HepG2 (cell line): ENCODE measurements at regions not wholly inside any gene's neighbourhood (a gene's known extent, or its start where the extent isn't known, plus 50 kb on each side); places are given as distances from the start of the nearest gene placed in this dataset.

ENCODE experiments used
- ATAC-seq: fragments of 200-7000 bp; cut with Tn5 transposase; 3 replicates; pipeline ENCODE4 v1.9.1; 2020; ENCODE audit warnings: mild to moderate bottlenecking, moderate library complexity
- BruUV-seq: library from RNA; stranded (reverse); fragments of 400-500 nt; replicated peaks from 2 replicates; lab custom pipeline; 2021; lab: Mats Ljungman, UMichigan
- CTCF ChIA-PET: fragments of 300-600 bp; formaldehyde crosslinking; extraction: SDS; loops from one replicate; lab custom pipeline; 2021; ENCODE audit warnings: low total read pairs, inconsistent platforms, low intra/inter-chr PET ratio; lab: Yijun Ruan, JAX
- POLR2A ChIA-PET: fragments of 350-600 bp; sonication (Branson Sonifier 250); formaldehyde crosslinking; loops from one replicate; lab custom pipeline; 2020; ENCODE audit warnings: antibody characterized with exemption, inconsistent platforms; lab: Yijun Ruan, JAX
- DNase-seq: peaks from one replicate; pipeline ENCODE4 v3.0.0-alpha.2; 2015; ENCODE audit warnings: low spot score
- FAIRE-seq: peaks from 3 replicates; lab custom pipeline; 2011; peaks lifted over from hg19 to GRCh38; lab: Jason Lieb, UNC
- H2AFZ ChIP-seq: one replicate; pipeline ENCODE4 v1.6.1; 2011; ENCODE audit warnings: low read length, inconsistent platforms
- H3K27ac ChIP-seq: fragments of 300-600 bp; 3 replicates; pipeline ENCODE4 v1.8.0; 2011; ENCODE audit warnings: mixed run types, mild to moderate bottlenecking, mixed read lengths, low read length, inconsistent platforms; ENCODE audit not compliant: insufficient read depth; ENCODE audit errors: extremely low read length
- H3K27me3 ChIP-seq, 2 experiments: fragments of 200-600 bp in 1 of 2; 2 replicates in 1 of 2; 3 replicates in 1 of 2; pipeline versions ENCODE4 v1.6.0 to v1.8.0; 2011; ENCODE audit warnings: low read length in 2 of 2, mild to moderate bottlenecking in 2 of 2, moderate library complexity in 2 of 2, inconsistent platforms in 1 of 2; ENCODE audit not compliant: insufficient read depth in 2 of 2, control insufficient read depth in 1 of 2
- H3K36me3 ChIP-seq, 2 experiments: fragments of 200-600 bp in 1 of 2; replicated peaks in 1 of 2; 2 replicates in 1 of 2; 3 replicates in 1 of 2; pipeline versions ENCODE4 v1.5.1 to v1.8.0; 2011; ENCODE audit warnings: low read length in 2 of 2, inconsistent platforms in 1 of 2; ENCODE audit not compliant: insufficient read depth in 2 of 2, control insufficient read depth in 1 of 2
- H3K4me1 ChIP-seq: 2 replicates; pipeline ENCODE4 v1.5.1; 2012; ENCODE audit warnings: low read length, inconsistent platforms; ENCODE audit not compliant: insufficient read depth
- H3K4me2 ChIP-seq: 2 replicates; pipeline ENCODE4 v1.6.0; 2011; ENCODE audit warnings: low read depth, low read length, inconsistent platforms
- H3K4me3 ChIP-seq, 3 experiments: fragments of 200-600 bp in 1 of 3; sonication (generic), shearing (Covaris generic) in 1 of 3; replicated peaks in 1 of 3; 2 replicates each; pipeline ENCODE4 v1.5.1; 2011 to 2016; ENCODE audit warnings: low read length in 3 of 3, inconsistent platforms in 2 of 3, low read depth in 2 of 3, mild to moderate bottlenecking in 2 of 3, control low read depth in 1 of 3, mixed read lengths in 1 of 3; ENCODE audit not compliant: insufficient read depth in 1 of 3
- H3K79me2 ChIP-seq: one replicate; pipeline ENCODE4 v1.6.1; 2011; ENCODE audit warnings: low read length, inconsistent platforms; ENCODE audit not compliant: insufficient read depth
- H3K9ac ChIP-seq: 2 replicates; pipeline ENCODE4 v1.6.0; 2011; ENCODE audit warnings: mild to moderate bottlenecking, low read depth, low read length, inconsistent platforms; ENCODE audit not compliant: insufficient read depth
- H3K9me3 ChIP-seq: 2 replicates; pipeline ENCODE4 v1.5.1; 2012; ENCODE audit warnings: mild to moderate bottlenecking, low read length
- H4K20me1 ChIP-seq: 2 replicates; pipeline ENCODE4 v1.6.0; 2011; ENCODE audit warnings: inconsistent platforms, mild to moderate bottlenecking, low read length, moderate library complexity; ENCODE audit not compliant: insufficient read depth
- BCL6 ChIP-seq: IDR thresholded peaks from 2 replicates; pipeline ENCODE4 v1.6.1; 2016; ENCODE audit warnings: missing genetic modification reagents, missing compliant biosample characterization
- CBX2 ChIP-seq, 2 experiments: fragments of 200-600 bp in 1 of 2; sonication (generic); formaldehyde crosslinking in 1 of 2; IDR thresholded peaks; 2 replicates each; pipeline versions ENCODE4 v1.7.0 to v1.8.1; 2018 to 2022; ENCODE audit warnings: low read depth in 2 of 2, low read length in 1 of 2, mild to moderate bottlenecking in 1 of 2, missing genetic modification reagents in 1 of 2
- ZBTB33 ChIP-seq: sonication (generic); formaldehyde crosslinking; IDR thresholded peaks from 2 replicates; pipeline ENCODE4 v1.4.0; 2020; ENCODE audit warnings: missing genetic modification reagents
- WGBS: methylation state at CpG from one replicate; pipeline ENCODE4 v1.1.6; 2017; ENCODE audit warnings: low lambda C conversion rate; 5-methylcytosine and 5-hydroxymethylcytosine counted together
- in situ Hi-C: cut with HindIII; loops from 2 replicates; pipeline ENCODE4 v1.10.0; 2017; ENCODE audit warnings: low pct_unique_long_range_greater_than_20kb; ENCODE audit not compliant: extremely low pct_ligation_motif_present
- intact Hi-C: fragments of 100-400 bp; cut with micrococcal nuclease; formaldehyde crosslinking; loops from one replicate; pipeline ENCODE4 v1.10.0; 2022; ENCODE audit not compliant: unreplicated experiment

- FAIRE-seq, result no peak
- CTCF ChIA-PET, result no interaction called here
- H4K20me1 ChIP-seq, result no peaks in the 10 kb centered on the region
Observed at GRCh38 chr13:50131920-50132903, 117.0 kb downstream of the KCNRG start.

More at GRCh38 chr13:50131920-50132903, 117.0 kb downstream of the KCNRG start:
- Histone ChIP-seq H3K9me3 (no peaks in the 10 kb centered on the region), H3K79me2 (no peaks in the 10 kb centered on the region), H3K27ac (no peak overlapping the region), H3K4me1 (peaks cover 26% of the 10 kb centered on the region), H3K4me2 (no peak overlapping the region), H3K9ac (no peak overlapping the region), H3K36me3 (no peaks in the 10 kb centered on the region), H3K27me3 (peaks cover 3 to 34% of the 10 kb centered on the region in 2 experiments; a peak in 4 of 5 replicates), H3K4me3 (no peak overlapping the region), H2AFZ (no peak overlapping the region)
- in situ Hi-C loops, result no loop called here
- POLR2A ChIA-PET, result no interaction called here
- WGBS, result 81% methylated on average over 34 of the region's 34 CpGs
- TF ChIP-seq BCL6 (CRISPR knock-in tag), result no peak
- peak; percentile 77; the same call in 1 of the 2 replicates for TF ChIP-seq CBX2 (IDR thresholded peaks at IDR 0.05; ENCODE audit: low read depth, low read length)
- no peak for TF ChIP-seq CBX2 (CRISPR knock-in tag; IDR thresholded peaks at IDR 0.05; ENCODE audit: low read depth)
- peak; percentile 48 for TF ChIP-seq ZBTB33 (CRISPR knock-in tag)
- no TSS peak for BruUV-seq
- DNase-seq, result no peak
- ATAC-seq, result no peak
- intact Hi-C loops, result no loop called here
